GM12878 (cell line): ENCODE measurements at regions not wholly inside any gene's neighbourhood (a gene's known extent, or its start where the extent isn't known, plus 50 kb on each side); places are given as distances from the start of the nearest gene placed in this dataset.

Experiments
- ATAC-seq: fragments of 200-7000 bp; cut with Tn5 transposase; 3 replicates; pipeline ENCODE4 v1.9.1; 2020; ENCODE audit warnings: mild to moderate bottlenecking, moderate library complexity
- BruUV-seq: library from RNA; stranded (reverse); fragments of 400-500 nt; replicated peaks from 2 replicates; lab custom pipeline; 2021; lab: Mats Ljungman, UMichigan
- CTCF ChIA-PET: fragments of 300-600 bp; sonication (Branson Sonifier 250); formaldehyde crosslinking; extraction: SDS; loops from one replicate; lab custom pipeline; 2021; ENCODE audit warnings: inconsistent platforms; lab: Yijun Ruan, JAX
- POLR2A ChIA-PET: fragments of 350-600 bp; formaldehyde crosslinking; extraction: SDS; loops from one replicate; lab custom pipeline; 2021; ENCODE audit warnings: inconsistent platforms; lab: Charles Lee
- RAD21 ChIA-PET: fragments of 300-600 bp; sonication (Branson Sonifier 250); formaldehyde crosslinking; loops from one replicate; lab custom pipeline; 2023; ENCODE audit warnings: antibody characterized with exemption; ENCODE audit not compliant: unreplicated experiment; lab: Charles Lee
- SMC1A ChIA-PET: fragments of 300-600 bp; sonication (Branson Sonifier 250); formaldehyde crosslinking; loops from one replicate; lab custom pipeline; 2023; ENCODE audit not compliant: unreplicated experiment, uncharacterized antibody; lab: Charles Lee
- DNase-seq: peaks from one replicate; pipeline ENCODE4 v3.0.0-alpha.2; 2011; ENCODE audit warnings: low read depth, low spot score
- FAIRE-seq: peaks from 3 replicates; lab custom pipeline; 2011; peaks lifted over from hg19 to GRCh38; lab: Jason Lieb, UNC
- H2AFZ ChIP-seq: 2 replicates; pipeline ENCODE4 v1.6.0; 2011; ENCODE audit warnings: low read depth, low read length, control low read depth; ENCODE audit not compliant: control insufficient read depth
- H3K27ac ChIP-seq: 2 replicates; pipeline ENCODE4 v1.5.1; 2011; ENCODE audit warnings: control low read depth; ENCODE audit not compliant: control insufficient read depth, insufficient read depth
- H3K27me3 ChIP-seq, 2 experiments: replicated peaks in 1 of 2; 2 replicates each; pipeline versions ENCODE4 v1.6.0 to v1.6.1; 2011; ENCODE audit warnings: low read length in 1 of 2; ENCODE audit not compliant: control insufficient read depth in 2 of 2, insufficient read depth in 2 of 2
- H3K36me3 ChIP-seq, 2 experiments: 2 replicates each; pipeline ENCODE4 v1.5.1; 2011; ENCODE audit warnings: low read length in 1 of 2; ENCODE audit not compliant: control insufficient read depth in 2 of 2, insufficient read depth in 2 of 2
- H3K4me1 ChIP-seq: 2 replicates; pipeline ENCODE4 v1.6.1; 2011; ENCODE audit warnings: mild to moderate bottlenecking, low read length, moderate library complexity, mixed read lengths; ENCODE audit not compliant: control insufficient read depth, insufficient read depth
- H3K4me2 ChIP-seq: 2 replicates; pipeline ENCODE4 v1.6.0; 2011; ENCODE audit warnings: control low read depth; ENCODE audit not compliant: control insufficient read depth, insufficient read depth
- H3K4me3 ChIP-seq: fragments of 200-600 bp; sonication (generic); 2 replicates; pipeline ENCODE4 v1.5.1; 2016
- H3K79me2 ChIP-seq: 2 replicates; pipeline ENCODE4 v1.6.0; 2011; ENCODE audit warnings: low read length; ENCODE audit not compliant: control insufficient read depth, insufficient read depth
- H3K9ac ChIP-seq: 2 replicates; pipeline ENCODE4 v1.8.0; 2011; ENCODE audit warnings: low read length, control low read depth, mixed read lengths; ENCODE audit not compliant: control insufficient read depth, insufficient read depth
- H3K9me3 ChIP-seq: replicated peaks from 3 replicates; pipeline ENCODE4 v1.5.1; 2011; ENCODE audit warnings: mild to moderate bottlenecking, low read length; ENCODE audit not compliant: control insufficient read depth, insufficient read depth
- H4K20me1 ChIP-seq: 2 replicates; pipeline ENCODE4 v1.6.0; 2011; ENCODE audit not compliant: control insufficient read depth, insufficient read depth
- CHD1 ChIP-seq: IDR thresholded peaks from 2 replicates; pipeline ENCODE4 v1.6.1; 2012; ENCODE audit warnings: low read depth, low read length, improper control_type of control experiment
- EZH2 ChIP-seq: IDR thresholded peaks from 2 replicates; pipeline ENCODE4 v1.6.1; 2012; ENCODE audit warnings: low read depth, mild to moderate bottlenecking, control low read depth, inconsistent platforms, low read length, borderline replicate concordance; ENCODE audit not compliant: control insufficient read depth
- HDAC6 ChIP-seq: fragments of 200-600 bp; sonication (generic); IDR thresholded peaks from one replicate; pipeline ENCODE4 v1.8.0; 2017; ENCODE audit warnings: antibody characterized with exemption; ENCODE audit not compliant: unreplicated experiment
- MAX ChIP-seq: IDR thresholded peaks from 2 replicates; pipeline ENCODE4 v1.6.1; 2012; ENCODE audit warnings: low read depth, low read length, improper control_type of control experiment
- MTA2 ChIP-seq: fragments of 450-650 bp; IDR thresholded peaks from 2 replicates; pipeline ENCODE4 v1.6.1; 2016; ENCODE audit warnings: low read depth, mild to moderate bottlenecking, moderate library complexity
- MXI1 ChIP-seq: fragments of 150-350 bp; IDR thresholded peaks from 2 replicates; pipeline ENCODE4 v1.6.1; 2011; ENCODE audit warnings: low read depth, mild to moderate bottlenecking, inconsistent platforms, low read length, improper control_type of control experiment
- NFIC ChIP-seq: IDR thresholded peaks from 2 replicates; pipeline ENCODE4 v1.6.1; 2012; ENCODE audit warnings: low read depth, mild to moderate bottlenecking, inconsistent platforms, low read length, moderate library complexity
- NR2F1 ChIP-seq: fragments of 450-650 bp; conservative IDR thresholded peaks from 2 replicates; pipeline ENCODE4 v1.6.1; 2017; ENCODE audit warnings: mild to moderate bottlenecking
- PAX5 ChIP-seq: IDR thresholded peaks from 2 replicates; pipeline ENCODE4 v1.6.1; 2011; ENCODE audit warnings: low read depth, low read length, borderline replicate concordance
- POLR2A ChIP-seq: IDR thresholded peaks from 2 replicates; pipeline ENCODE4 v1.6.1; 2011; ENCODE audit warnings: low read depth, mild to moderate bottlenecking, low read length
- RBBP5 ChIP-seq: fragments of 200-600 bp; sonication (generic); conservative IDR thresholded peaks from 2 replicates; pipeline ENCODE4 v1.6.1; 2016
- RELA ChIP-seq: fragments of 450-650 bp; IDR thresholded peaks from 2 replicates; pipeline ENCODE4 v1.8.0; 2014; ENCODE audit warnings: borderline replicate concordance; ENCODE audit not compliant: partially characterized antibody
- SREBF2 ChIP-seq: IDR thresholded peaks from 2 replicates; pipeline ENCODE4 v1.6.1; 2012; ENCODE audit warnings: mild to moderate bottlenecking, low read length
- ZNF217 ChIP-seq: fragments of 450-650 bp; IDR thresholded peaks from 2 replicates; pipeline ENCODE4 v1.6.1; 2017; ENCODE audit warnings: antibody characterized with exemption, mild to moderate bottlenecking
- ZNF622 ChIP-seq: fragments of 450-650 bp; IDR thresholded peaks from 2 replicates; pipeline ENCODE4 v1.6.1; 2017; ENCODE audit warnings: mild to moderate bottlenecking, inconsistent platforms
- ZZZ3 ChIP-seq: IDR thresholded peaks from 2 replicates; pipeline ENCODE4 v1.6.1; 2011; ENCODE audit warnings: low read depth; ENCODE audit not compliant: control insufficient read depth, insufficient read length
- WGBS: methylation state at CpG from one replicate; pipeline ENCODE4 v1.1.6; 2016; ENCODE audit warnings: low lambda C conversion rate; ENCODE audit not compliant: insufficient replicate concordance, insufficient coverage; ENCODE audit errors: missing lambda C conversion rate; 5-methylcytosine and 5-hydroxymethylcytosine counted together
- in situ Hi-C: fragments of 300-500 bp; cut with MboI; formaldehyde crosslinking; loops from 9 replicates; pipeline ENCODE4 v1.14.3; 2018; ENCODE audit warnings: mixed read lengths
- intact Hi-C: fragments of 100-400 bp; cut with micrococcal nuclease; formaldehyde crosslinking; loops from one replicate; pipeline ENCODE4 v1.14.2; 2022; ENCODE audit not compliant: unreplicated experiment

GRCh38 chr1:189971656-189972055 is 506.0 kb downstream of the BRINP3 start:
- DNase-seq: no peak
- POLR2A ChIA-PET: no interaction called here
- SMC1A ChIA-PET: interaction anchor here (1.0 kb wide), 1 partner anchor 12 kb away, joined by 3 read pairs; no protein-coding TSS in a partner anchor
- Histone ChIP-seq H3K9me3 (no peaks in the 10 kb centered on the region), H3K79me2 (no peaks in the 10 kb centered on the region), H2AFZ (no peak overlapping the region), H3K4me2 (no peak overlapping the region), H3K4me1 (no peaks in the 10 kb centered on the region), H3K4me3 (no peak overlapping the region), H3K27me3 (no peaks in the 10 kb centered on the region), H4K20me1 (no peaks in the 10 kb centered on the region), H3K36me3 (no peaks in the 10 kb centered on the region), H3K9ac (no peak overlapping the region), H3K27ac (no peak overlapping the region)
- no TSS peak for BruUV-seq
- intact Hi-C loops: no loop called here
- TF ChIP-seq RBBP5: no peak
- TF ChIP-seq EZH2: no peak
- TF ChIP-seq PAX5: no peak
- TF ChIP-seq ZNF622: no peak
- no peak for TF ChIP-seq MAX
- TF ChIP-seq SREBF2: no peak
- TF ChIP-seq ZZZ3: no peak
- TF ChIP-seq RELA: no peak
- no peak for TF ChIP-seq MTA2
- TF ChIP-seq ZNF217: no peak
- no peak for TF ChIP-seq POLR2A
- TF ChIP-seq HDAC6: no peak
- TF ChIP-seq NFIC: no peak
- no peak for TF ChIP-seq NR2F1
- TF ChIP-seq CHD1: no peak
- no peak for TF ChIP-seq MXI1
- CTCF ChIA-PET: interaction anchor here (0.8 kb wide), 1 partner anchor 9 kb away, joined by 4 read pairs; no protein-coding TSS in a partner anchor
- RAD21 ChIA-PET: no interaction called here
- WGBS: 26% methylated on average over 4 of the region's 4 CpGs
- in situ Hi-C loops: no loop called here
- FAIRE-seq: no peak
- no peak for ATAC-seq
